ENCODE measurements at regions not wholly inside any gene's neighbourhood (a gene's known extent, or its start where the extent isn't known, plus 50 kb on each side); places are given as distances from the start of the nearest gene placed in this dataset.

DNA sequence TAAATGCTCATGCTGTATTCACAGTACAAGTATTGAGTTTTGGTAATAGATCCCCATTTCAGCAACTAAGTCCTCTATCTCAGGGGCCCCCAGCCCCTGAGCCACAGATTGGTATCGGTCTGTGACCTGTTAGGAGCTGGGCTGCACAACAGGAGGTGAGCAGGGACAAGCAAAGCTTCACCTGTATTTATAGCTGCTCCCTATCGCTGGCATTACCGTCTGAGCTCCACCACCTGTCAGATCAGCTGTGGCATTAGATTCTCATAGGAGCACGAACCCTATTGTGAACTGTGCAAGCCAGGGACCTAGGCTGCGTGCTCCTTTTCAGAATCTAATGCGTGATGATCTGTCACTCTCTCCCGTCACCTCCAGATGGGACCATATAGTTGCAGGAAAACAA lies 262.8 kb upstream of the UBE2E2 start:
- no peak for FAIRE-seq

More for the DNA sequence above, 262.8 kb upstream of the UBE2E2 start:
- intact Hi-C loops (cut with micrococcal nuclease), result no loop called here
- dilution Hi-C loops (cut with MboI; ENCODE audit: extremely low pct_ligation_motif_present, low sequenced_read_pairs), result no loop called here
- no peak overlapping the region for H2AFZ ChIP-seq (ENCODE audit: low read depth, low read length)
- CTCF ChIA-PET, result interaction anchor here (1.4 to 1.5 kb wide), 2 partner anchors 12 to 20 kb away, joined by 3 to 4 read pairs; no protein-coding TSS in a partner anchor
- no peak overlapping the region for H3K9ac ChIP-seq (replicated peaks; ENCODE audit: extremely low read depth, insufficient read depth, low read length)
- no peaks in the 10 kb centered on the region for H3K9me1 ChIP-seq (replicated peaks; ENCODE audit: control insufficient read depth, extremely low read depth, insufficient read depth, low read length)
- H3K27ac ChIP-seq (ENCODE audit: insufficient read depth, low read depth, low read length), result no peak overlapping the region
- BruUV-seq (replicated peaks), result no TSS peak
- no peaks in the 10 kb centered on the region for H3K27me3 ChIP-seq (ENCODE audit: control insufficient read depth in 2 of 2, insufficient read depth in 2 of 2, low read length in 2 of 2)
- no peak overlapping the region for H3K4me3 ChIP-seq (replicated peaks in 1 of 3; ENCODE audit: insufficient read depth in 1 of 3, low read depth in 1 of 3, low read length in 3 of 3)
- H3K4me1 ChIP-seq (ENCODE audit: control insufficient read depth, extremely low read depth, insufficient read depth, low read length), result no peaks in the 10 kb centered on the region
- H3K4me2 ChIP-seq (ENCODE audit: insufficient read depth, low read length), result no peak overlapping the region
- no peaks in the 10 kb centered on the region for H4K20me1 ChIP-seq (replicated peaks; ENCODE audit: control insufficient read depth, extremely low read depth, insufficient read depth, low read length)
- POLR2A ChIA-PET, result no interaction called here
- DNase-seq (ENCODE audit: low read depth, low spot score), result no peak
- H3K79me2 ChIP-seq (ENCODE audit: control insufficient read depth, insufficient read depth, low read length), result no peaks in the 10 kb centered on the region
- no peak for TF ChIP-seq POLR2AphosphoS5 (IDR thresholded peaks at IDR 0.05; ENCODE audit: insufficient read depth, low read depth, low read length)
- no peak for TF ChIP-seq EZH2 (IDR thresholded peaks at IDR 0.05; ENCODE audit: borderline replicate concordance, low read depth, low read length, severe bottlenecking)
- no peak for TF ChIP-seq JUN (IDR thresholded peaks at IDR 0.05; ENCODE audit: borderline replicate concordance, insufficient read depth, insufficient read length, low read depth)
- TF ChIP-seq MYC (IDR thresholded peaks at IDR 0.05; ENCODE audit: low read depth, low read length), result no peak
- TF ChIP-seq FOS (IDR thresholded peaks at IDR 0.05; ENCODE audit: borderline replicate concordance, insufficient read depth, low read length), result no peak
- TF ChIP-seq, protein P1, sequence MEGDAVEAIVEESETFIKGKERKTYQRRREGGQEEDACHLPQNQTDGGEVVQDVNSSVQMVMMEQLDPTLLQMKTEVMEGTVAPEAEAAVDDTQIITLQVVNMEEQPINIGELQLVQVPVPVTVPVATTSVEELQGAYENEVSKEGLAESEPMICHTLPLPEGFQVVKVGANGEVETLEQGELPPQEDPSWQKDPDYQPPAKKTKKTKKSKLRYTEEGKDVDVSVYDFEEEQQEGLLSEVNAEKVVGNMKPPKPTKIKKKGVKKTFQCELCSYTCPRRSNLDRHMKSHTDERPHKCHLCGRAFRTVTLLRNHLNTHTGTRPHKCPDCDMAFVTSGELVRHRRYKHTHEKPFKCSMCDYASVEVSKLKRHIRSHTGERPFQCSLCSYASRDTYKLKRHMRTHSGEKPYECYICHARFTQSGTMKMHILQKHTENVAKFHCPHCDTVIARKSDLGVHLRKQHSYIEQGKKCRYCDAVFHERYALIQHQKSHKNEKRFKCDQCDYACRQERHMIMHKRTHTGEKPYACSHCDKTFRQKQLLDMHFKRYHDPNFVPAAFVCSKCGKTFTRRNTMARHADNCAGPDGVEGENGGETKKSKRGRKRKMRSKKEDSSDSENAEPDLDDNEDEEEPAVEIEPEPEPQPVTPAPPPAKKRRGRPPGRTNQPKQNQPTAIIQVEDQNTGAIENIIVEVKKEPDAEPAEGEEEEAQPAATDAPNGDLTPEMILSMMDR (IDR thresholded peaks at IDR 0.05; ENCODE audit: extremely low read depth in 1 of 2, insufficient read depth in 1 of 2, low read depth in 1 of 2, low read length in 2 of 2), result no peak
- no peak for TF ChIP-seq POLR2A (IDR thresholded peaks at IDR 0.05; ENCODE audit: low read depth, low read length)
- TF ChIP-seq, protein P2, sequence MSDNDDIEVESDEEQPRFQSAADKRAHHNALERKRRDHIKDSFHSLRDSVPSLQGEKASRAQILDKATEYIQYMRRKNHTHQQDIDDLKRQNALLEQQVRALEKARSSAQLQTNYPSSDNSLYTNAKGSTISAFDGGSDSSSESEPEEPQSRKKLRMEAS (IDR thresholded peaks at IDR 0.05; ENCODE audit: insufficient read depth, insufficient read length), result no peak
- TF ChIP-seq GATA2 (IDR thresholded peaks at IDR 0.05; ENCODE audit: insufficient read depth, insufficient read length, low read depth, low read length), result no peak
- H3K9me3 ChIP-seq (replicated peaks; ENCODE audit: control insufficient read depth, insufficient read depth, low read length), result no peaks in the 10 kb centered on the region
- H3K36me3 ChIP-seq (ENCODE audit: control insufficient read depth in 2 of 2, extremely low read depth in 1 of 2, insufficient read depth in 2 of 2, low read length in 2 of 2), result no peaks in the 10 kb centered on the region

Measured in endothelial cell of umbilical vein (primary cell).